NCI-H2227 treated with DMSO at 0.1 percent for 48 hours (cell line): ENCODE measurements at regions not wholly inside any gene's neighbourhood (a gene's known extent, or its start where the extent isn't known, plus 50 kb on each side); places are given as distances from the start of the nearest gene placed in this dataset.
"Not testable (repeated sequence)": the region's sequence is repeated elsewhere in the genome, so short reads cannot be mapped to it uniquely, and the experiment has no call there.

ENCODE experiments used
- DNase-seq: peaks from one replicate; lab custom pipeline; 2025; lab: John Stamatoyannopoulos, UW

- DNase-seq, result no peak
These were observed 807.9 kb upstream of the SPRY2 start for GRCh38 chr13:81148822-81149221.

GRCh38 chr13:81146576-81146975 lies 805.6 kb upstream of the SPRY2 start:
- not testable (repeated sequence) for DNase-seq

GRCh38 chr13:81142306-81142999 lies 801.5 kb upstream of the SPRY2 start:
- DNase-seq, result no peak

GRCh38 chr13:81140675-81141074 lies 799.7 kb upstream of the SPRY2 start:
- DNase-seq, result no peak

GRCh38 chr13:81139987-81140386 lies 799.1 kb upstream of the SPRY2 start:
- DNase-seq, result no peak

- no peak for DNase-seq
These were observed 797.5 kb upstream of the SPRY2 start for GRCh38 chr13:81138353-81138980.

- no peak for DNase-seq
These were observed 792.1 kb upstream of the SPRY2 start for GRCh38 chr13:81133066-81133465.

- no peak for DNase-seq
These were observed 776.5 kb upstream of the SPRY2 start for GRCh38 chr13:81117416-81117815.

GRCh38 chr13:81116461-81117282 lies 775.7 kb upstream of the SPRY2 start:
- DNase-seq, result no peak

- DNase-seq, result no peak
These were observed 768.1 kb upstream of the SPRY2 start for GRCh38 chr13:81109026-81109425.

GRCh38 chr13:81106348-81106747 lies 765.4 kb upstream of the SPRY2 start:
- no peak for DNase-seq

- no peak for DNase-seq
These were observed 763.2 kb upstream of the SPRY2 start for GRCh38 chr13:81104035-81104715.

GRCh38 chr13:81102066-81102465 lies 761.1 kb upstream of the SPRY2 start:
- DNase-seq, result not testable (repeated sequence)

- DNase-seq, result no peak
These were observed 748.6 kb upstream of the SPRY2 start for GRCh38 chr13:81089371-81090157.

GRCh38 chr13:81080911-81081454 lies 740.1 kb upstream of the SPRY2 start:
- no peak for DNase-seq

GRCh38 chr13:81078048-81078447 lies 737.1 kb upstream of the SPRY2 start:
- DNase-seq, result no peak

GRCh38 chr13:81069822-81070221 lies 728.9 kb upstream of the SPRY2 start:
- DNase-seq, result not testable (repeated sequence)

GRCh38 chr13:81058916-81059290 lies 718.0 kb upstream of the SPRY2 start:
- DNase-seq, result no peak

GRCh38 chr13:81058211-81058915 lies 717.4 kb upstream of the SPRY2 start:
- DNase-seq, result no peak

- DNase-seq, result no peak
These were observed 710.9 kb upstream of the SPRY2 start for GRCh38 chr13:81051873-81052272.

GRCh38 chr13:81048026-81048461 lies 707.1 kb upstream of the SPRY2 start:
- no peak for DNase-seq
